Stimulated activated naive CD4-positive, alpha-beta T cell treated with Interleukin-2 at 50 U/mL for 16 hours (primary cell): ENCODE measurements at regions not wholly inside any gene's neighbourhood (a gene's known extent, or its start where the extent isn't known, plus 50 kb on each side); places are given as distances from the start of the nearest gene placed in this dataset.

ENCODE experiments used
- DNase-seq: peaks from one replicate; lab custom pipeline; 2025; lab: John Stamatoyannopoulos, UW

DNA sequence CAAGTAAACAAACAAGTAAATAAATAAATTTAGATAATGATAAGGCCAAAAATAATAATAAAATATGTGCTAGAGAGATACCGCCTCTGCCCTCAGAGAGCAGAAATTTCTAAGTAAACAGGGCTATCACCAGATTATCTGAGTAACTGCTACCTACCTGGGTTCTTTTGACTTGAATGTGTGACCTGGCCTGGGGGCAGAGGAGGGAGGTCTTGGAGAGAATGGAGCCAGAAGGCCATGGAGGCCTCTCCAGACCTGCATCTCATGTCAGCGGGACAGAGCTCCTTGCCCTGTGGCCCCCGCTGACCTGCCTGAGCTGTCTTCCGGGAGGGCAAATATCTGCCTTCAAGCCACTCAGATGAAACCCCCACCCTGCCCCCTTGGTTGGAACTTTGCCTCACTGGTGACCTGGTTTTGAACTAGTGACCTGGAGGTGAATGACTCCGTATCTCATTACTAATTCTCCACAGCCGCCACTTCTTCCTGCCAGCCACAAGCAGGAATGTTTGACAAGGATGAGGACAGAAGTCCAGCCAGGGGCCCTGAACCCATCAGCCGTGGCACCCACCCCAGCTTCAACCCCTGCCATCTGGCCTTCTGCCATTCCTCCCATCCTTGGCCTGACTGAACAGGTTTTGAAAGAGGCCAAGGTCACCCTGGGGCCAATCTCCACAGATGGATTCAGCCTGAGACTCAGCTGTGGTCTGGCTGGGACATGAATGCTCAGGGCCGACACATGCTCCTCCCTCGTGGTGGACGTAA is 86.8 kb upstream of the PARP11 start:
- DNase-seq, result no peak

DNA sequence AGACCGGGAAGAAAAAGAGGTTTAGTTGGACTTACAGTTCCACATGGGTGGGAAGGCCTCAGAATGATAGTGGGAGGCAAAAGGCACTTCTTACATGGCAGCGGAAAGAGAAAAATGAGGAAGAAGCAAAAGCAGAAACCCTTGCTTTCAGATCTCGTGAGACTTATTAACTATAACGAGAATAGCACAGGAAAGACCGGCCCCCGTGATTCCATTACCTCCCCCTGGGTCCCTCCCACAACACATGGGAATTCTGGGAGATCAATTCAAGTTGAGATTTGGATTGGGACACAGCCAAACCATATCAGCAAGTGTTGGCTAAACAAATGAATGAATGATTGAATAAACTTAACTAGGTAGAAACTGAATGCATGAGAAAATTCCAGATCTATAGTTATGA is 85.3 kb upstream of the PARP11 start:
- DNase-seq, result no peak

DNA sequence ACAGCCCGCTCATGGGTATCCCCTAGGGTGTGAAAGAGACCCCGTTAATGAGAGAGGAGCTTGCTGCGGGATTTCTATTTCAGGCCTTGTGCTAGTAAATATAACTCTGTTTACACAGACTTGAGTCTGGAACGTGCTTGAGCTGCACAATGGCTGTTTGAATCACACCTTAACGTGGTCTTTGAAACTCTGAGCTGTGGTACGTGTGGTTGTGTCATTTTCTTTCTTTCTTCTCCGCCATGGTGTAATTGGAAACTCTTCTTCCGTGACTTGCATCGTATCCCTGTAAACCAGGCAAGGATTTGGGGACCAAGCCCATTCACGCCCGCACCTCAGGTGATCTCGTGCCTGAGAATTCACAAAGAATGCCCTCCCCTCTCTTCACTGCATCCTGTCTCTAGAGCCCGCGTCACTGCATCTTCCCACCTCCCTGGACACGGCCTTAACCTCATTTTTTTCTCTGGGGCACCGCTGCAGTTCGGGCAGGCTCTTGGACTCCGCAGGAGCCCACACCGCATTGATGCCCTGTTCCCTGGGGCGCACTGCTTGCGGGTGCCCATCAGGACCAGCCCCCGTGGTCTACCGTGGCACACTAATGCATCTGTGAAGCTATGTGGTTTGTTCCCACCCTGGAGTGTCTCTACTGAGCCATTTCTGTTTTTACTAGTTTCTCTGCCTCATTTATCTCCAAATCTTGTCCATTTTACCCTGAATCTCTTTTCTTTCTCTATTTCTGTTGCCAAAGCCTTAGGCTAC is 78.4 kb upstream of the PARP11 start:
- DNase-seq, result no peak

DNA sequence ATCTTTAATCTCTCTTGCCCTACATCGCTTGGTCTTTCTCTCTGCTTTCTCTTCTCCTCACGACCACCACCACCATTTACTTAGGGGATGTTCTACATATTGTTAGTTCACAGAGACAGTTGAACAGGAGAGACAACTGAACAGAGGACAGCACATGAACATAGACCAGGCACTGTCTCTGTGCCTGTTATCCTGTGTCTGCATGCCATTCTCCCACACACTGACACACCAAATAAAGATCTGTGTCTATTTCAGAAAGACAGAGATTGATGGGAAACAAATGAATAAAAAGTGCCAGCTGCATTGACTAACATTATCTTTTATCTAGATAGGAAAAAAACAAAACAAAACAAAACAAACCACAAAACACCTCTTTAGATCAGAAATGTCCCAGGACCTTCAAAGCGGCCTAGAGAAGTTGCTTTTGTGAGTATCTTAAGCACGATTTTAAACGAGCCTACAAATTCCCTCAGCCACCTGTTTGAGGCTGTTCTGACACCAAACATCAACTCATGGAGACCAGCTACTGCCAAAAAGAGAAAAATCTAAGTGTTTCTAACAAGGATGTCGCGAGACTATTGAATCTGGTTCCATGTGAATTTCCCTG is 77.6 kb upstream of the PARP11 start:
- DNase-seq, result no peak

DNA sequence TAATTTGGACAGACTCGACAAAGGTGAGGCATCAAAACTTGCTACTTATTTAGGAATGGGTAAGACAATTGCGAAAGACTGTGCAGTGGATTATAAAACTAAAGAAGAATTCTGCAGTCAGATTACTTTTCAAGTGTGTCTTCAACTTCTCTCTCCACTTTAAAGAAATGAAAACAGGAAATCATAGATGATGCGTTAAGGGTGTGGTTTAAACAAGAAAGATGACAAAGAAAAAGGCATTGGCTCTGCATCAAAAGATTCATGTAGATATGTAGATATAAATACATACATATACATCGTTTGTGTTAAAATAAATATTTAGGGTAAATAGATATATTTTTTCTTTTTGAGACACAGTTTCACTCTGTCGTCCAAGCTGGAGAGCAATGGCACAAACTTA is 74.6 kb upstream of the PARP11 start:
- DNase-seq, result no peak

DNA sequence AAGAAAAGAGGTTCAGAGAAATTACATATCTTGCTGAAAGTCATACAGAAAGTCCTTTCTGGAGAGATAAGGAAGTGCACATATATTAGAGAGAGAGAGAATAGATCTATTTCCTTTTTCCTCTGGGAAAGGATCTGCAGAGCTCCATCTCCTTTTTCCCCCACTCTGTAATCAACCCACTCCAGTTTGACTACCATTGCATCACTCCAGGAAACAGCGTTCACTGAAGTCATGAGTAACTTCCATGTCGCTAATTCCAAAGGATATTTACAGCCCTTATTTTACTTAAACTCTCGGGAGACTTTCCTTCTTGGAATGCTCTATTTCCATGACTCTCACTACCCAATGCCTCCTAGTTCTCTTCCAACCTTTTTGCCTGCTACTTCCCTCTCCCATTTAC is 72.5 kb upstream of the PARP11 start:
- no peak for DNase-seq

DNA sequence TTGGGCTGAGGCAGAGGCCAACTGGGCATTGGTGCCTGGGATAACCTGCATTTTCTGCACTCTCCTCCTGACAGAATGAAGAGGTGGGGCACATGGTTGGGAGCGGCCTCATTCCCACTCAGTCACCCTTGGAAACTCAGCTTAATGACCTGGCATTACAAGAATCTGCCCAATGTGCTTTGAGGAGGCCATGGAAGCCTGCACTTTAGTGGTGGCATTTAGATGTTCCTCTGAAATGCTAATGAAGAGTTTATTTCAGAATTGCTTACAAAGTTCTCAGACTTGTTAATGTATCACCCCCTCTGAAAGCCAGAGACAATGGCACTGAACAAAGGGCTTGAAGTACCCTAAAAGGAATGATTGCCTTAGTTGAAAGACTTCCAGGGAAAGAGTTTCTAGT is 71.4 kb upstream of the PARP11 start:
- DNase-seq, result no peak

DNA sequence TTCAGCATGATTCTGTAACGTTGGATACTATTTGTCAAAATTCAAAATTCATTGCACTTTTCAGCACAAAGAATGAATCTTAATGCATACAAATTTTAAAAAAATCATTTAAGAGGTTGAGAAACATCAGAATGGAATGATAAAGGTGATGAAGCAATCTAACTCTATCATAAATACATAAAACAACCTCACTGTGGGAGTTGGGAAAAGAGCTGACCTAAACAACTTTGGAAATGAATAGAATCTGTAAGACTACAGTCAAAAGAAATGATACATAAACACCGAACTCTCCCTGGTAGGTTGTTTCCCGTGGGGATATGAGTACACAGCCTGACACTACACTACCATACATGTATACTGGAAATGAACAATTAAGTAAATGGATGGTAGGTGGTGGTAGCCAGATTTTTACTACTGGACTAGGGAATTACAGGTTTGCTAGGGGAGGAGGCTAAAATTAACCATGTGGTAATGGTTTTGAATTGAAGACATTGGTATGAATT is 64.9 kb upstream of the PARP11 start:
- no peak for DNase-seq

DNA sequence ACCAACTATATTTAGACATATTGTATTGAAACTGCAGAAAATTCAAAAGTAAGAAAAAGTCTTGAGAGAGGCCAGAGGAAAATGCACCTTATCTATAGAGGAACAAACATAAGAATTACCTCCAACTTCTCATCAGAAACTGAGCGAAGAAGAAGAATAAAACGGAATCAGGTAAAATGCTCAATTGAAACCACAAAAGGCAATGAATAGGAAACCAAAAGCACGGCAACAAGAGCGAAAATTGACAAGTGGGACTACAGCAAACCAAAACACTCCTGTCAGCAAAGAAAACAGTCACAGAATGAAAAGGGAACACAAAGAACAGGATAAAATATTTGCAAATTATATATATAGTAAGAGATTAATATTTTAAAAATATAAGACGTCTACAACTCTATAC is 61.9 kb upstream of the PARP11 start:
- no peak for DNase-seq

DNA sequence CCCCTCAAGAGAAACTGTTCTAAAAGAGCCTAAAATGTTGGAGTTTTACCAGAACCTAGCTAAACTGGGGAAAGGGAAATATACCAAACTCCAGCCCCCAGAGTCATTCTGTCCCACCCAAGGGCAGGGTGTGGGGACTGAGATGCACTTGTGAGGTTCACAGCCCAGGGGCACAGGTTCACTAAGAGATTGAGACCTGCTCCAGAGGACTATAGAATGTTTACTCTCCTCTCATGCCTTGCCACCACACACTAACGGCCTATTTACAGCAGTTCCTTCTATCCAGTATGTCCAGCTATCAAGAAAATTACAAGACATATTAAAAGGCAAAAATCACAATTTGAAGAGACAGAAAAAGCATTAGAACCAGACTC is 60.6 kb upstream of the PARP11 start:
- DNase-seq, result no peak

DNA sequence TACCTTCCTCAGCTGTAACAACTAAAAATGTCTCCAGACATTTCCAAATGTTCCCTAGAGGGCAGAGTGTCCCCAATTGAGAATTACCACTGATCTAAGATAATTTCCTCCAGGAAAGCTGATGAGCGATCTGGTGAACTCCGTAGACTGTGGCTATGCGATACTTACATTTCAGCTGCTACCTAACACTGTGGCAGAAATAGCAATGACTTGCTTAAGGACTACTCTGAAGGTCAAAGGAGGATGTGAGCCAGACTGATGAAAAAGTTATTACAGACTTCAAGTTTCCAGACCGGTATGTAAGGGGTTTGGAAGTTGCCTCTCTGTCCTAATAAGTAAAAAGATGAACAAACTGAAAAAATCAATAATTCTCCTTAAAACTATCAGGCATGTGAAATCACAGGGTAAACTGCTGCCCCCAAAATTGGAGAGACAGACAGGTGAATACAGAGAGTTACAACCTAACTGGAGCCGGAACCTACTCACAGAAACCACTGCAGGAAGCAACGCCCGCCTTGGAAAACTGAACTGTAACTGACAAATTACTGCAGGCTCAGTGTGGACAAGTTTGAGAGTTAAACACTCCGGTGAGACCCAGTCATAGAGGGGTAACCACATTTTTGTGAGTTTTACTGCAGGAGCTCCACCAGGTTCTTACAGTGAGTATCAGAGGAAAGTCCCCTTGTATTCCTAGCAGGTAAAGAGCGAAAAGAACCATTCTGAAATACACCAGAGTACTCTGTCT is 60.0 kb upstream of the PARP11 start:
- no peak for DNase-seq

DNA sequence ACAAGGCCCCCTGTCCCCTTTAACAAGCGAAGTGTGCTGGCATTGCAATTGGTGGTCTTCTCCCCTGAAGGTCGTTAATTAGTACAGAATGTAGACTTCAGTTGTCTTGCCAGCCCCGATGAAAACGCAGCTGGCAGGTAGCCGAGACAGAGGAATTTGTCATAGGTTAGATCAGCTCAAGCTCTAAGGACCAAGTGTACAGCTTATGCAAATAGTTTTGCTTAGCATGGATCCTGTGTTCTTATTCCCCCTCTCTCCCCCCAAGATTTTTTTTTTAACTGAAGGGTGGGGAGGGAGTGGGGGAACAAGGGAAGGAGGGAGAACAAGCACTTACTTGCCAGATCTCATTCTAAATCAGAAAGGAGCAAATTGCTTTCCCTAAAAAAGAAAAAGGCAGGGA is 58.6 kb upstream of the PARP11 start:
- no peak for DNase-seq

DNA sequence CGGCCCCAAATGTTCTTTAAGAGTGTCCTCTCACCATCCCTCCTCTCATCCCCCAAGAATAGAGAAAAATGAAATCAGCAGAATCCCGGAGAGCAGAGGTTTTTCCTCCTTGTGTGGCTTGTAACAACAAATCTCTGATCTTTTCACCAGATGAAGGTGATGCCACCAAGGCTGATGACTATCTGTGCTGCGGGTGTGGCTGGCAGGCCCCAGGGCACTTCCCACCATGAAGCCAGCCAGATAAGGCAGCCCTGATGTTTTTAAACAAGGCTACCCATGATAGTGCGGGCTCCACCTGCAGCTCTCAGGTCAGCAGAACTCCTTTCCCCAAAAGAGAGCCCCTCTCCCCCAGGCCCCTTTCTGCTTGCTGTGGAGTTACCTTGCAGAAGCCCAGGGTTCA is 58.0 kb upstream of the PARP11 start:
- no peak for DNase-seq

DNA sequence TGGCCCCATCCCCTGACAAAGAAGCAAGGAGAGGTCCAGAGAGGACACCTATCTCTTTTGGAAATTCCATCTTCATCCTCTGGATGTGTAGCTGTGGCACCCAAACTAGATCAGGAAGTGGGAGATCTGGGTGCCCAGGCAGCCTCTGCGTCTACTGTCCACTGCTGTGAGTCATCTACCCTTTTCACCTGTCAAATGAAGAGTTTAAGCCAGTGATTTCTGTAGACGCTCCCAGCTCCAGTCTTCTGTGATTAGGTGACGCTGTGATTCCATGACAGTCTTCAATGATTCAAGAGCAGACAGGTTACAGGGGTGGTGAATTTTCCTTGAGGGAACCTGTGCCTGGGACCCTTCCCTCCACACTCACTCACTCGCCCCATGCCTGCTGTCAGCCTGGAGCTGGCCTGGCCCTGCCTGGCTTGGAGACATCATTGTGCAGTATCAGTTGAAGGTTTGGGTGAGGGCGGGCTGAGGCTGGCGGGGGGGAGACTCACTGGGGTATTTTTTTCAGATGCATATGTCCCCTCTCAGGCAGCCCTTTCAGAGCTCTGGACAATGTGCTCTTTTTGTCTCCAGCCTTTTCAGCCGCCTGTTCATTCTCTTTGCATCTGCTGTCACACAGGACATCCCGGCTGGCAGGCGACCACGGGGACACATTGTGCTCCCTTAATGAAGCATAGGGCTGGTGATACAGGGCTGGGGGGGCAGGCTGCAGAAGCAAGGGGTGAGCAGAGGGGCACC is 56.8 kb upstream of the PARP11 start:
- DNase-seq, result no peak

DNA sequence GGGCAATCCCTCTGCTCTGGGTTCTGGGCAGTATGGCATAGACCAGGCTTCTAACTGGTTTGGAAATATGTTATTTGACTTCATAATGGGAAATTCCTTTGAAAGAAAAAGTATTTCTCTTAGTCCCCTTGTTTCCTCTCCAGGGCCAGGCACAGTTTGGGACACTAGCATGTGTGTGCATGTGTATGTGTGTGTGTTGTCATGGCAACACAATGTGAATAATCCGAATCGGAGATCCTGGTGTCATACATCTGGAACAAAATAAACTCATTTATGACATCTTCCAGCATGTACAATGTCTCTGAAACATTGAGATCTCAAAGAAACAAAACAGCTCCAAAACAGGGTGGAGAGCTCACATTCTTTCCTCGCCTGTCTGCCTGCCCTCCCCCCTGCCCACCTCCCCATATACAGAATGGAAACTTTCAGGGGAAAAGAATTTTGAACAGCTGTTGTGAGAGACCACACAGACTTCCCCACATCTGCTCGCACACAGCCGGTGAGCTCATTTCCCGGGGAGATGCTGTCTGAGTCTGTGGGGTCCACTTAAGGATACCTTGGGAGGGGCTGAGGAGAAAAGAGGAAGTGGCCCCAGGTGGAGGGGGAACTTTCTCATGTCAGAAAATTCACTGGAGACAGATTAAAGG is 55.5 kb upstream of the PARP11 start:
- no peak for DNase-seq

DNA sequence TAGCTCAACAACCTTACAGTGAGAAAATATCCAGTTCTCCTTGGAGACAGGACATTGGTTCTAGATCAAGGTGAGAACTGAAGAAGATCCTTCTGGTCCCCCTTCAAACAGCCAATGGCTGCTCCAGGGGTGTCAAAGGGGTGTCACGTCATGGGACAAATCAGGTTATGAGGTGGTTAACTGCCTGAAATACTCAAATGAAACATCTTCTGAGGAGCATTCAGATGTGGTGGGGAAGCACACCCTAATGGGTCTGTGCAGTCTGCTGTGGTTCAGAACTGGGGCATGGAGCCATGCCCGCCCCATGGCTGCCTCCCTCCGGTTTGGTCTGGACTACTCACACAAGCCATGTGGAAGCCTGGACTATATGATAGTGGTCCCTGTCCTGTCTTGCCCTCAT is 52.4 kb upstream of the PARP11 start:
- DNase-seq, result no peak

DNA sequence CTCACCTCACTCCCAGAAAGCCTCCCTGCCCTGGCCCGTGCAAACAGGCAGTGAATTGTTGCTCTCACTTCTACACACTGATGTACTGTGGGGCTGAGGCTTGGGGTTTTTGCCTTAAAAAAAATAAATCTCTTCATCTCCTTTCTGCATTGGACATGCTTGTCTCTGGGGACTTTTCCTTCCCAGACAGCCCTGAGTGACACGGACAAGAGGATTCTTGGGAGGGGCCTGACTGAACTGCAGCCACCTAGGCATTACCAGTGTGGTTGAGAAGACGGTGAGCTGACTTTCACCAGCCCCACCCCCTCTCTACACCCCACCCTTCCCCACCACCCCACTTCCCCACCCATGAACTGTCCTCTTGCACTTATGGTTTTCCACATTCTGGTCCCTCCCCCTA is 51.6 kb upstream of the PARP11 start:
- DNase-seq, result no peak

DNA sequence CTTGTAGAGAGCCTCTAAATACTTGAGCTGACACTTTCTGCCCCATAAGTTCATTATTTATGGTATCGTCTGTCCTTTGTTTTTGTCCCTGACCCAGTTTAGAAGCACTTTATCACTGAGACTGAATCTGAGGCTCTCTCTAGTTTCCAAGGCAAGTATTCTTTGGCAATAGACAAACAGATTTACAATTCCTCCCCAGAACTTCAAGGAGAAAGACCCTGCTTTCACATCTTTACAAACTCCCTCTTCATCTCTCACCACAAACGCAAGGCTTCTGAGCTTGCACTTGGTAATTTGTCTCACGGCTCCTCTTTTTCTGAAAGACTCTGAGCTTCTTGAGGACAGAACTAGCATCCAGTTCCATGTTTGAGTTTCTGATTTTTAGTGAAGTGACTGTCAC is 49.8 kb upstream of the PARP11 start:
- DNase-seq, result no peak
